Common myeloid progenitor, CD34-positive (primary cell): ENCODE measurements at regions not wholly inside any gene's neighbourhood (a gene's known extent, or its start where the extent isn't known, plus 50 kb on each side); places are given as distances from the start of the nearest gene placed in this dataset.
"Not testable (repeated sequence)": the region's sequence is repeated elsewhere in the genome, so short reads cannot be mapped to it uniquely, and the experiment has no call there.

Source experiments
- CTCF ChIA-PET: fragments of 350-600 bp; sonication (Branson Sonifier 250); formaldehyde crosslinking; loops from one replicate; lab custom pipeline; 2021; ENCODE audit warnings: antibody characterized with exemption; lab: Charles Lee
- POLR2A ChIA-PET: fragments of 350-600 bp; sonication (Branson Sonifier 250); formaldehyde crosslinking; loops from one replicate; lab custom pipeline; 2021; ENCODE audit warnings: antibody characterized with exemption; lab: Charles Lee
- DNase-seq, 3 donors: peaks; one replicate each; pipeline versions ENCODE4 v3.0.0 to v3.0.0-alpha.2; 2013
- H3K27ac ChIP-seq, 2 experiments: 1 replicate in 1 of 2; 2 replicates in 1 of 2; pipeline ENCODE4 v1.7.0; 2013; ENCODE audit warnings: inconsistent platforms in 2 of 2, low read length in 2 of 2, mild to moderate bottlenecking in 2 of 2, low read depth in 1 of 2, moderate library complexity in 1 of 2; ENCODE audit not compliant: severe bottlenecking in 2 of 2, insufficient read depth in 1 of 2, poor library complexity in 1 of 2
- H3K27me3 ChIP-seq, 5 experiments: replicated peaks in 2 of 5; 1 replicate in 3 of 5; 2 replicates in 2 of 5; pipeline versions ENCODE4 v1.6.1 to v1.7.0; 2013; ENCODE audit warnings: low read length in 4 of 5, mild to moderate bottlenecking in 2 of 5, moderate library complexity in 2 of 5, inconsistent platforms in 1 of 5; ENCODE audit not compliant: insufficient read depth in 5 of 5, control insufficient read depth in 4 of 5
- H3K36me3 ChIP-seq, 4 experiments: 1 replicate in 2 of 4; 2 replicates in 2 of 4; pipeline versions ENCODE4 v1.6.1 to v1.7.0; 2013; ENCODE audit warnings: low read length in 3 of 4, control low read depth in 1 of 4, mild to moderate bottlenecking in 1 of 4; ENCODE audit not compliant: control insufficient read depth in 4 of 4, insufficient read depth in 4 of 4
- H3K4me1 ChIP-seq, 4 experiments: 1 replicate in 3 of 4; 2 replicates in 1 of 4; pipeline versions ENCODE4 v1.6.1 to v1.7.1; 2013; ENCODE audit warnings: low read length in 3 of 4, mild to moderate bottlenecking in 3 of 4, control low read depth in 1 of 4, inconsistent platforms in 1 of 4, moderate library complexity in 1 of 4; ENCODE audit not compliant: control insufficient read depth in 4 of 4, insufficient read depth in 4 of 4; ENCODE audit errors: control extremely low read depth in 1 of 4
- H3K4me3 ChIP-seq, 7 experiments: 1 replicate in 4 of 7; 2 replicates in 3 of 7; pipeline versions ENCODE4 v1.5.1 to v1.7.0; 2013; ENCODE audit warnings: mild to moderate bottlenecking in 7 of 7, low read length in 6 of 7, moderate library complexity in 6 of 7, inconsistent platforms in 2 of 7, low read depth in 2 of 7, control low read depth in 1 of 7; ENCODE audit not compliant: insufficient read depth in 4 of 7, control insufficient read depth in 1 of 7; ENCODE audit errors: extremely low read depth in 1 of 7
- H3K9me3 ChIP-seq, 5 experiments: 1 replicate in 4 of 5; 2 replicates in 1 of 5; pipeline versions ENCODE4 v1.6.1 to v1.7.1; 2013; ENCODE audit warnings: low read length in 4 of 5, mild to moderate bottlenecking in 2 of 5, inconsistent platforms in 1 of 5, low read depth in 1 of 5, moderate library complexity in 1 of 5; ENCODE audit not compliant: control insufficient read depth in 4 of 5, insufficient read depth in 2 of 5; ENCODE audit errors: control extremely low read depth in 1 of 5
- WGBS: methylation state at CpG from one replicate; pipeline ENCODE4 v1.1.5; 2013; ENCODE audit not compliant: insufficient coverage; 5-methylcytosine and 5-hydroxymethylcytosine counted together

GRCh38 chr3:5694266-5694665 lies 506.8 kb downstream of the EDEM1 start:
- ChIA-PET CTCF (no interaction called here), POLR2A (no interaction called here)
- Histone ChIP-seq H3K27me3 (no peaks in the 10 kb centered on the region), H3K27ac (no peak overlapping the region), H3K9me3 (peaks cover 1 to 21% (median 8%) of the 10 kb centered on the region in 5 experiments), H3K4me1 (no peaks in the 10 kb centered on the region), H3K36me3 (no peaks in the 10 kb centered on the region), H3K4me3 (no peak overlapping the region)
- WGBS: no CpG with 5 or more reads among the region's 1 CpG
- no peak for DNase-seq

- Histone ChIP-seq H3K9me3 (no peaks in the 10 kb centered on the region), H3K4me1 (no peaks in the 10 kb centered on the region), H3K27ac (no peak overlapping the region), H3K27me3 (no peaks in the 10 kb centered on the region), H3K36me3 (no peaks in the 10 kb centered on the region), H3K4me3 (no peak overlapping the region)
- 97% methylated on average over 9 of the region's 9 CpGs for WGBS
- CTCF ChIA-PET: no interaction called here
- no peak for DNase-seq
- POLR2A ChIA-PET: no interaction called here
Observed at GRCh38 chr3:5698851-5699250, 511.3 kb downstream of the EDEM1 start.

- no peaks in the 10 kb centered on the region for H3K27me3 ChIP-seq
- H3K36me3 ChIP-seq: no peaks in the 10 kb centered on the region
- H3K27ac ChIP-seq: no peak overlapping the region
- H3K4me3 ChIP-seq: no peak overlapping the region
- CTCF ChIA-PET: no interaction called here
- DNase-seq: no peak
- H3K9me3 ChIP-seq: no peaks in the 10 kb centered on the region
- POLR2A ChIA-PET: no interaction called here
- WGBS: 100% methylated on average over 6 of the region's 6 CpGs
- H3K4me1 ChIP-seq: no peaks in the 10 kb centered on the region
Observed at GRCh38 chr3:5699313-5699712, 511.8 kb downstream of the EDEM1 start.

GRCh38 chr3:5699811-5700210 lies 512.3 kb downstream of the EDEM1 start:
- H3K9me3 ChIP-seq: no peaks in the 10 kb centered on the region
- H3K36me3 ChIP-seq: no peaks in the 10 kb centered on the region
- ChIA-PET POLR2A (no interaction called here), CTCF (no interaction called here)
- no peaks in the 10 kb centered on the region for H3K4me1 ChIP-seq
- no peak for DNase-seq
- no CpG with 5 or more reads among the region's 2 CpGs for WGBS
- H3K27me3 ChIP-seq: no peaks in the 10 kb centered on the region
- no peak overlapping the region for H3K4me3 ChIP-seq
- H3K27ac ChIP-seq: no peak overlapping the region

GRCh38 chr3:5701005-5701404 lies 513.5 kb downstream of the EDEM1 start:
- DNase-seq, CTCF ChIA-PET, H3K36me3 ChIP-seq, H3K9me3 ChIP-seq, H3K4me3 ChIP-seq, H3K27ac ChIP-seq, POLR2A ChIA-PET, H3K4me1 ChIP-seq, H3K27me3 ChIP-seq: not testable (repeated sequence)
- WGBS: 92% methylated on average over 2 of the region's 2 CpGs

GRCh38 chr3:5707794-5708193 lies 520.3 kb downstream of the EDEM1 start:
- no peak for DNase-seq
- Histone ChIP-seq H3K4me1 (no peaks in the 10 kb centered on the region), H3K9me3 (no peaks in the 10 kb centered on the region), H3K36me3 (no peaks in the 10 kb centered on the region), H3K27ac (no peak overlapping the region), H3K4me3 (no peak overlapping the region), H3K27me3 (no peaks in the 10 kb centered on the region)
- WGBS: 100% methylated on average over 1 of the region's 2 CpGs
- ChIA-PET CTCF (interaction anchor here (0.6 kb wide), 1 partner anchor 129 kb away, joined by 3 read pairs; no protein-coding TSS in a partner anchor), POLR2A (no interaction called here)

- CTCF ChIA-PET: no interaction called here
- no peak for DNase-seq
Observed at GRCh38 chr3:5709714-5710113, 522.2 kb downstream of the EDEM1 start.

More at GRCh38 chr3:5709714-5710113, 522.2 kb downstream of the EDEM1 start:
- Histone ChIP-seq H3K27me3 (no peaks in the 10 kb centered on the region), H3K36me3 (no peaks in the 10 kb centered on the region), H3K9me3 (no peaks in the 10 kb centered on the region), H3K4me1 (no peaks in the 10 kb centered on the region), H3K4me3 (no peak overlapping the region), H3K27ac (no peak overlapping the region)
- 100% methylated on average over 2 of the region's 2 CpGs for WGBS
- POLR2A ChIA-PET: no interaction called here
